Fibroblast of the aortic adventitia (primary cell): ENCODE measurements at regions not wholly inside any gene's neighbourhood (a gene's known extent, or its start where the extent isn't known, plus 50 kb on each side); places are given as distances from the start of the nearest gene placed in this dataset.

Experiments
- DNase-seq: peaks from one replicate; pipeline ENCODE4 v3.0.0-alpha.2; 2010; ENCODE audit warnings: low read depth
- H3K4me3 ChIP-seq: 2 replicates; pipeline ENCODE4 v1.5.1; 2011; ENCODE audit warnings: low read depth, mild to moderate bottlenecking, control low read depth, low read length, moderate library complexity
- TF ChIP-seq, protein P1 (sequence below): IDR thresholded peaks from 2 replicates; pipeline ENCODE4 v1.5.1; 2011; ENCODE audit warnings: mild to moderate bottlenecking, low read length, control low read depth, inconsistent platforms; ENCODE audit not compliant: insufficient read depth

DNA sequence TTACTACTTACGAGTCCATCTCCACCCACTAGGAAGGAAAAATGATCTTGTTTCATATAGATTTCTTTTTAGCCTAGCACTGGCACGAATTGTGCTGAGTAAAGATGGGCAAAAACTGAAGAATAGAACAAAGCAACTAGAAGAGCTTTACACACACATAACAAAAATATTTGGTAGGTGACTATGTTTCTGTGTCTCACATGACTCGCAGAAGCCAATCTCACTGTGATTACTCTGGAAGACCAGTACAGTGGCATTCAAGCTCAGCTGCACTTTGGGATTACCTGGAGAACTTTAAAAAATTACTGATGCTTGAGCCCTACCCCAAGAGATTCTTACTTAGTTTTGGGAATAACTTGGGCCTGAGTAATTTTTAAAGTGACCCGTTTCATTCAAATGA is 378.7 kb downstream of the METTL4 start:
- TF ChIP-seq, protein P1, sequence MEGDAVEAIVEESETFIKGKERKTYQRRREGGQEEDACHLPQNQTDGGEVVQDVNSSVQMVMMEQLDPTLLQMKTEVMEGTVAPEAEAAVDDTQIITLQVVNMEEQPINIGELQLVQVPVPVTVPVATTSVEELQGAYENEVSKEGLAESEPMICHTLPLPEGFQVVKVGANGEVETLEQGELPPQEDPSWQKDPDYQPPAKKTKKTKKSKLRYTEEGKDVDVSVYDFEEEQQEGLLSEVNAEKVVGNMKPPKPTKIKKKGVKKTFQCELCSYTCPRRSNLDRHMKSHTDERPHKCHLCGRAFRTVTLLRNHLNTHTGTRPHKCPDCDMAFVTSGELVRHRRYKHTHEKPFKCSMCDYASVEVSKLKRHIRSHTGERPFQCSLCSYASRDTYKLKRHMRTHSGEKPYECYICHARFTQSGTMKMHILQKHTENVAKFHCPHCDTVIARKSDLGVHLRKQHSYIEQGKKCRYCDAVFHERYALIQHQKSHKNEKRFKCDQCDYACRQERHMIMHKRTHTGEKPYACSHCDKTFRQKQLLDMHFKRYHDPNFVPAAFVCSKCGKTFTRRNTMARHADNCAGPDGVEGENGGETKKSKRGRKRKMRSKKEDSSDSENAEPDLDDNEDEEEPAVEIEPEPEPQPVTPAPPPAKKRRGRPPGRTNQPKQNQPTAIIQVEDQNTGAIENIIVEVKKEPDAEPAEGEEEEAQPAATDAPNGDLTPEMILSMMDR = no peak
- H3K4me3 ChIP-seq = no peak overlapping the region
- DNase-seq = no peak

DNA sequence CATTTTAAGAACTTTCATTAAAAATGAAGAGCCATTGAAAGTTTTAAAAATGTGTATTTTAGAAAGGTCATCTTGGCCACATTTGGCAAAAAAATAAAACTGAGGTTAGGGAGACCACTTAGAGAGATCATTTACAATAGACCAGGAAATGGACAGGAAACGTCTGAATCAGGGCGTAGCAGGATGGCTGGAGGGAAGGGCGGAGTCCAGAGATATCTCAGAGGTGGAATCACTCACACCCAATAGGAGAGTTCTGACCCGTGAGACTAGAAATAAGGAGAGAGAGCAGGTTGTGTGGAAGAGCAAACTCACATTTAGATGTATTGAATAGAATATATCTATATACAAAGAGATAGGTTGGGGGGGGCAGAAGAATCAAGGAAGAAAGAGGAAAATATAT is 373.4 kb downstream of the METTL4 start:
- no peak for DNase-seq
- TF ChIP-seq, protein P1 = no peak
- H3K4me3 ChIP-seq = no peak overlapping the region

DNA sequence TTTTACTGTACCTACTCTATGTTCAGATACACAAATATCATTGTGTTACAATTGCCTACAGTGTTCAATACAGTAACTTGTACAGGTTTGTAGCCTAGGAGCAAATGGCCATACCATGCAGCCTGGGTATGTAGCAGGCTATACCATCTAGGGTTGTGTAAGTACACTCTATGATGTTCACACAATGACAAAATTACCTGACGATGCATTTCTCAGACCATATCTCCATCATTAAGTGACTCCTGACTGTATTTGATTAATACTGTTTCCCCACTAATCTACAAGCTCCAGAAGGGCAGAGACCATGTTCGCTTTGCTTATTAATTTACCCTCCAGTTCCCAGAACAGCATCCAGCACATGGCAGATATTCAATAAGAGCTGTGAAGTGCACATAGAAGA is 372.2 kb downstream of the METTL4 start:
- H3K4me3 ChIP-seq = no peak overlapping the region
- TF ChIP-seq, protein P1 = no peak
- no peak for DNase-seq

DNA sequence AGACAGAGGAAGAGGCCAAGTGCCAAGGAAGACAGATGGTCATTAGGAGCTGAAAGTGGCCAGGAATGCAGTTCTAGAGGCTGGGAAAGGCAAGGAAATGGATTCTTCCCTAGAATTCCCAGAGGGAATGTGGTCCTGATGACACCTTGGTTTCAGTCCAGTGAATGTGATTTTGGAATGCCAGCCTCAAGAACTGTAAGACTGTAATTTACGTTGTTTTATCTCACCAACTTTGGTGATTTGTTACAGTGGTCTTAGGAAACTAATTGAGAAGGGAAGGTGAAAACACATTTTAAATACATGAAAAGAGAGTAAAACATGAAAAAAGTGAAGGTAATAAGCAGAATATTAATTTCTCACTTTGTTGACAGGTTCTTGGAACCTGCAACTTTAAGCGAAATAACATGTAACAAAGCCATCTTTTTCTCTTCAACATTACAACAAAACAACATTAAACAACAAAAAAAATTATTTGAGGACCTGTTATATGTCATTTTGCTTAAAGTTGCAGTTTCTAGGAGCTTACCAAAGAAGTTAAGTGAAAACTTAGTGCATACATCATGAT is 370.2 kb downstream of the METTL4 start:
- TF ChIP-seq, protein P1 = no peak
- DNase-seq = no peak
- H3K4me3 ChIP-seq = no peak overlapping the region

DNA sequence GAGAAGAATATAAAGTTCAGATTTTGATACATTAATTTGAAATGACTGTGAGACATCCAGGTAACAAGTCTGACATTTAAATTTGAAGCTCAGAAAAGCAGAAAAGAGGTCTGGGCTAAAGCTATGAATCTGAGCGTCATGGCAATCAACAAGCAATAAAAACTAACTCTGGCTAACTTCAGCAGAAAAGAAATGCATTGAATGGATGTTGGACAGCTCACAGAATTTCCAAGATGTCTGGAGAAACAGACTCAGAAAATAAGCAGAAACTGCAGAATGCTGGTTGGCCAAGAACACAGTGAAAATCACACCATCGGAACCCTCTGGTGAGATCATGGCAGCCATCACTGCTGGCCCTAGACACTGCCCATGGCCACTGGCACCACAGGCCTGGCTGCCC is 366.6 kb downstream of the METTL4 start:
- TF ChIP-seq, protein P1 = no peak
- H3K4me3 ChIP-seq = no peak overlapping the region
- DNase-seq = no peak

DNA sequence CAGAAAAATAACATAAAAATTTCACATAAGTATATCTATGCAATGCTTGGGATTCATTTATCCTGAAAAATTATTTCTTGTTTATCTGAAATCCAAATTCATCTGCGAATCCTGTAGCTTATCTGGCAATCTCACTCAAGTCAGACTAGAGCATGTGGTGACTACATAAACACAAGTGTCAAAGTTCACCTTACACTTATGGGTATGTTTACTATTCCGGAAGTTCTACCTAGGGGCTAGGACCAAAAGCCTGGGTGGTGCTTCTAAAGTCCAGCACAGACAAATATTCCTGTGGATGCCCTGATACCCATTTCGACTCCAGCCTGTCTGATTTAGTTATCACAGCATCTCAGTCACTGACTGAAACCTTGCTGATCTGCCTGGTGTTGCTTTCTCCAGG is 364.0 kb downstream of the METTL4 start:
- DNase-seq = no peak
- H3K4me3 ChIP-seq = no peak overlapping the region
- TF ChIP-seq, protein P1 = no peak

DNA sequence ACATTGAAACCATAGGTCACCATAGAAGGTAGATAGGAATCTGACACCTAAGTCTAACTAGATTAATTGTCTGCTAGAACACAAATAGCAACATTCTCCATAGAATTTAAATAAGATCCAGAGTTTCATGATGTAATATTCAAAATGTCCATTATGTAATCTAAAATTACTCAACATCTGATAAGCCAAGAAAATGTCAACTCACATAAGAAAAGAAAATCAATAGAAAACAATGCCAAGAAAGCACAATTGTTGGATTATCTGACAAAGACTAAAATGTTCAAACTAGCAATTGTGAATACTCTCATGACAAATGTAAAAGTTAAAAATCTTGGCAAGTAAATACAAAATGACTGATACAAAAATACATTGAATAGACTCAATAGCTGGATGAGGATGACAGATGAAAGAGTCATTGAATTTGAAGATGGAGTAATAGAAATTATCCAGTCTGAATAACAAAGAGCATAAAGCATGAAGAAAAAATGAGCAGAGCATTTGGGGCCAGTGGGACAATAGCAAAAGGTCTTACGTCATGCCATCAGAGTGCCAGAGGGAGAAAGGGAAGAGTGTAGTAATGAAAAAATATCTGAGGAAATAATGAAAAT is 358.6 kb downstream of the METTL4 start:
- H3K4me3 ChIP-seq = no peak overlapping the region
- TF ChIP-seq, protein P1 = no peak
- peak; percentile 63 for DNase-seq
